ENCODE measurements at regions not wholly inside any gene's neighbourhood (a gene's known extent, or its start where the extent isn't known, plus 50 kb on each side); places are given as distances from the start of the nearest gene placed in this dataset.
A peak's percentile ranks its signal among the peaks of the same experiment; 100 is the strongest.

- no peak for DNase-seq (ENCODE audit: low read depth in 2 of 2)
Measured at GRCh38 chr2:6654279-6654678, 211.4 kb downstream of the CMPK2 start.

GRCh38 chr2:6656633-6657032 is 209.1 kb downstream of the CMPK2 start:
- DNase-seq (ENCODE audit: low read depth in 2 of 2), result no peak

GRCh38 chr2:6657136-6657535 is 208.6 kb downstream of the CMPK2 start:
- DNase-seq (ENCODE audit: low read depth in 2 of 2), result peak; percentile 38 to 39

GRCh38 chr2:6657855-6658254 is 207.9 kb downstream of the CMPK2 start:
- peak in 1 of 2 experiments; percentile 29 for DNase-seq (ENCODE audit: low read depth in 2 of 2)

- DNase-seq (ENCODE audit: low read depth in 2 of 2), result no peak
Measured at GRCh38 chr2:6664332-6665061, 201.2 kb downstream of the CMPK2 start.

GRCh38 chr2:6665093-6666045 is 200.3 kb downstream of the CMPK2 start:
- no peak for DNase-seq (ENCODE audit: low read depth in 2 of 2)

GRCh38 chr2:6667326-6667725 is 198.4 kb downstream of the CMPK2 start:
- DNase-seq (ENCODE audit: low read depth in 2 of 2), result no peak

GRCh38 chr2:6671913-6672312 is 193.8 kb downstream of the CMPK2 start:
- DNase-seq (ENCODE audit: low read depth in 2 of 2), result peak; percentile 36 to 43

- peak; percentile 28 to 44 for DNase-seq (ENCODE audit: low read depth in 2 of 2)
Measured at GRCh38 chr2:6674381-6674780, 191.3 kb downstream of the CMPK2 start.

GRCh38 chr2:6675791-6676190 is 189.9 kb downstream of the CMPK2 start:
- no peak for DNase-seq (ENCODE audit: low read depth in 2 of 2)

- no peak for DNase-seq (ENCODE audit: low read depth in 2 of 2)
Measured at GRCh38 chr2:6676241-6676640, 189.5 kb downstream of the CMPK2 start.

GRCh38 chr2:6676776-6677175 is 188.9 kb downstream of the CMPK2 start:
- no peak for DNase-seq (ENCODE audit: low read depth in 2 of 2)

GRCh38 chr2:6679471-6679870 is 186.2 kb downstream of the CMPK2 start:
- DNase-seq (ENCODE audit: low read depth in 2 of 2), result no peak

GRCh38 chr2:6683516-6683915 is 182.2 kb downstream of the CMPK2 start:
- DNase-seq (ENCODE audit: low read depth in 2 of 2), result no peak

- no peak for DNase-seq (ENCODE audit: low read depth in 2 of 2)
Measured at GRCh38 chr2:6685447-6685846, 180.3 kb downstream of the CMPK2 start.

- no peak for DNase-seq (ENCODE audit: low read depth in 2 of 2)
Measured at GRCh38 chr2:6692056-6692455, 173.7 kb downstream of the CMPK2 start.

GRCh38 chr2:6692819-6693218 is 172.9 kb downstream of the CMPK2 start:
- DNase-seq (ENCODE audit: low read depth in 2 of 2), result no peak

GRCh38 chr2:6694555-6694954 is 171.2 kb downstream of the CMPK2 start:
- no peak for DNase-seq (ENCODE audit: low read depth in 2 of 2)

- no peak for DNase-seq (ENCODE audit: low read depth in 2 of 2)
Measured at GRCh38 chr2:6700335-6700734, 165.4 kb downstream of the CMPK2 start.

GRCh38 chr2:6704077-6704476 is 161.6 kb downstream of the CMPK2 start:
- no peak for DNase-seq (ENCODE audit: low read depth in 2 of 2)

GRCh38 chr2:6721395-6721794 is 144.3 kb downstream of the CMPK2 start:
- DNase-seq (ENCODE audit: low read depth in 2 of 2), result no peak

GRCh38 chr2:6722574-6722973 is 143.1 kb downstream of the CMPK2 start:
- DNase-seq (ENCODE audit: low read depth in 2 of 2), result no peak
